Eye (tissue), 1 donor: ENCODE measurements at regions not wholly inside any gene's neighbourhood (a gene's known extent, or its start where the extent isn't known, plus 50 kb on each side); places are given as distances from the start of the nearest gene placed in this dataset.
A peak's percentile ranks its signal among the peaks of the same experiment; 100 is the strongest.

Experiments used
- DNase-seq: peaks from one replicate; pipeline ENCODE4 v3.0.0-alpha.2; 2015

GRCh38 chr5:32990593-32991420 is 279.7 kb downstream of the NPR3 start:
- no peak for DNase-seq

GRCh38 chr5:32991421-32991815 is 280.3 kb downstream of the NPR3 start:
- DNase-seq = peak; percentile 11

GRCh38 chr5:32996336-32996735 is 285.2 kb downstream of the NPR3 start:
- DNase-seq = no peak

- DNase-seq = no peak
Observed at GRCh38 chr5:33008751-33009418, 297.8 kb downstream of the NPR3 start.

GRCh38 chr5:33010846-33011245 is 299.7 kb downstream of the NPR3 start:
- no peak for DNase-seq

GRCh38 chr5:33011801-33012200 is 300.7 kb downstream of the NPR3 start:
- no peak for DNase-seq

GRCh38 chr5:33023649-33024048 is 312.5 kb downstream of the NPR3 start:
- no peak for DNase-seq

- DNase-seq = peak; percentile 49
Observed at GRCh38 chr5:33032271-33033070, 321.4 kb downstream of the NPR3 start.

GRCh38 chr5:33033516-33033915 is 322.4 kb downstream of the NPR3 start:
- no peak for DNase-seq

- no peak for DNase-seq
Observed at GRCh38 chr5:33034777-33035176, 323.7 kb downstream of the NPR3 start.

GRCh38 chr5:33035851-33036527 is 324.9 kb downstream of the NPR3 start:
- DNase-seq = no peak

GRCh38 chr5:33037076-33037475 is 326.0 kb downstream of the NPR3 start:
- no peak for DNase-seq

- DNase-seq = no peak
Observed at GRCh38 chr5:33041586-33041985, 330.5 kb downstream of the NPR3 start.

- no peak for DNase-seq
Observed at GRCh38 chr5:33043343-33043997, 332.3 kb downstream of the NPR3 start.

- DNase-seq = no peak
Observed at GRCh38 chr5:33046091-33046490, 335.0 kb downstream of the NPR3 start.

GRCh38 chr5:33048315-33048714 is 337.2 kb downstream of the NPR3 start:
- peak; percentile 60 for DNase-seq

GRCh38 chr5:33049298-33049697 is 338.2 kb downstream of the NPR3 start:
- DNase-seq = no peak

- no peak for DNase-seq
Observed at GRCh38 chr5:33049842-33050241, 338.7 kb downstream of the NPR3 start.

GRCh38 chr5:33059081-33059480 is 348.0 kb downstream of the NPR3 start:
- DNase-seq = no peak

- DNase-seq = no peak
Observed at GRCh38 chr5:33065131-33065530, 354.0 kb downstream of the NPR3 start.

GRCh38 chr5:33067291-33067690 is 356.2 kb downstream of the NPR3 start:
- DNase-seq = no peak

GRCh38 chr5:33068786-33069185 is 357.7 kb downstream of the NPR3 start:
- DNase-seq = no peak
